SKM-1 treated with dmso at 0.1 percent for 144 hours (cell line): ENCODE measurements at regions not wholly inside any gene's neighbourhood (a gene's known extent, or its start where the extent isn't known, plus 50 kb on each side); places are given as distances from the start of the nearest gene placed in this dataset.

Source experiments
- DNase-seq: peaks from one replicate; lab custom pipeline; 2025; ENCODE audit not compliant: unreplicated experiment; lab: John Stamatoyannopoulos, UW

- no peak for DNase-seq
Observed at GRCh38 chr15:77557564-77557963, 75.1 kb downstream of the LINGO1 start.

- no peak for DNase-seq
Observed at GRCh38 chr15:77557144-77557543, 75.6 kb downstream of the LINGO1 start.

GRCh38 chr15:77556622-77557021 is 76.1 kb downstream of the LINGO1 start:
- DNase-seq: no peak

- DNase-seq: no peak
Observed at GRCh38 chr15:77555232-77555631, 77.5 kb downstream of the LINGO1 start.

GRCh38 chr15:77554306-77555080 is 78.2 kb downstream of the LINGO1 start:
- DNase-seq: no peak

GRCh38 chr15:77553695-77554094 is 79.0 kb downstream of the LINGO1 start:
- no peak for DNase-seq

GRCh38 chr15:77553257-77553656 is 79.5 kb downstream of the LINGO1 start:
- DNase-seq: no peak

- DNase-seq: no peak
Observed at GRCh38 chr15:77552066-77552465, 80.6 kb downstream of the LINGO1 start.

- no peak for DNase-seq
Observed at GRCh38 chr15:77550301-77551251, 82.1 kb downstream of the LINGO1 start.

- no peak for DNase-seq
Observed at GRCh38 chr15:77549576-77550288, 83.0 kb downstream of the LINGO1 start.

- DNase-seq: peak; percentile 26
Observed at GRCh38 chr15:77548589-77549557, 83.8 kb downstream of the LINGO1 start.

GRCh38 chr15:77547801-77548588 is 84.7 kb downstream of the LINGO1 start:
- DNase-seq: no peak

GRCh38 chr15:77546870-77547269 is 85.8 kb downstream of the LINGO1 start:
- DNase-seq: no peak

- DNase-seq: peak; percentile 45
Observed at GRCh38 chr15:77546050-77546501, 86.6 kb downstream of the LINGO1 start.

- DNase-seq: no peak
Observed at GRCh38 chr15:77545058-77545457, 87.7 kb downstream of the LINGO1 start.

- DNase-seq: no peak
Observed at GRCh38 chr15:77544162-77544561, 88.5 kb downstream of the LINGO1 start.

- DNase-seq: peak; percentile 72
Observed at GRCh38 chr15:77543159-77543882, 89.4 kb downstream of the LINGO1 start.

GRCh38 chr15:77542491-77543001 is 90.2 kb downstream of the LINGO1 start:
- DNase-seq: no peak
